Fibroblast of mammary gland (primary cell): ENCODE measurements at regions not wholly inside any gene's neighbourhood (a gene's known extent, or its start where the extent isn't known, plus 50 kb on each side); places are given as distances from the start of the nearest gene placed in this dataset.

Experiments
- DNase-seq: peaks from one replicate; pipeline ENCODE4 v3.0.0-alpha.2; 2010; ENCODE audit warnings: low read depth
- H3K4me3 ChIP-seq: 2 replicates; pipeline ENCODE4 v1.5.1; 2011; ENCODE audit warnings: low read depth, mild to moderate bottlenecking, low read length, moderate library complexity; ENCODE audit not compliant: control insufficient read depth
- TF ChIP-seq, protein P1 (sequence below): conservative IDR thresholded peaks from 2 replicates; pipeline ENCODE4 v1.5.1; 2011; ENCODE audit warnings: low read depth, low read length, inconsistent platforms; ENCODE audit not compliant: control insufficient read depth, insufficient read depth

DNA sequence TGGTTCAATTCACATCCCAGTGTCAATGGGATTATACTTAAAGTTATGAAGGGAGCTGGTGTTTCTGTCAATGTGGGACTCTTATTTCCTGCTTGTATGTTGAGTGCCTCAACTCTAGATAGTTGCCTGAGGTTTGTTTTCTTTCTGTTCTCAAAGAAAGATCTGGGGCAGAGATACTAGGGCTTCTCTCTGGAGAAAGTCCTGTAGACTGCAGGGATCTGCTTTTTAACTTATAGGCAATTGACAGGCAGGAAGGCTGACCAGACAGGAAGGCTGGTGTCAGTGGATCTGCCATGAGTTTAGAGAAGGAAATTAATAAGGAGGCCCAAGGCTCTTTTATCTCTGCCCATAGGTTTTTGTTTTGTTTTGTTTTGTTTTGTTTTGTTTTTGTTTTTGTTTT lies 64.0 kb upstream of the PRKX start:
- TF ChIP-seq, protein P1, sequence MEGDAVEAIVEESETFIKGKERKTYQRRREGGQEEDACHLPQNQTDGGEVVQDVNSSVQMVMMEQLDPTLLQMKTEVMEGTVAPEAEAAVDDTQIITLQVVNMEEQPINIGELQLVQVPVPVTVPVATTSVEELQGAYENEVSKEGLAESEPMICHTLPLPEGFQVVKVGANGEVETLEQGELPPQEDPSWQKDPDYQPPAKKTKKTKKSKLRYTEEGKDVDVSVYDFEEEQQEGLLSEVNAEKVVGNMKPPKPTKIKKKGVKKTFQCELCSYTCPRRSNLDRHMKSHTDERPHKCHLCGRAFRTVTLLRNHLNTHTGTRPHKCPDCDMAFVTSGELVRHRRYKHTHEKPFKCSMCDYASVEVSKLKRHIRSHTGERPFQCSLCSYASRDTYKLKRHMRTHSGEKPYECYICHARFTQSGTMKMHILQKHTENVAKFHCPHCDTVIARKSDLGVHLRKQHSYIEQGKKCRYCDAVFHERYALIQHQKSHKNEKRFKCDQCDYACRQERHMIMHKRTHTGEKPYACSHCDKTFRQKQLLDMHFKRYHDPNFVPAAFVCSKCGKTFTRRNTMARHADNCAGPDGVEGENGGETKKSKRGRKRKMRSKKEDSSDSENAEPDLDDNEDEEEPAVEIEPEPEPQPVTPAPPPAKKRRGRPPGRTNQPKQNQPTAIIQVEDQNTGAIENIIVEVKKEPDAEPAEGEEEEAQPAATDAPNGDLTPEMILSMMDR: no peak
- no peak for DNase-seq
- no peak overlapping the region for H3K4me3 ChIP-seq

DNA sequence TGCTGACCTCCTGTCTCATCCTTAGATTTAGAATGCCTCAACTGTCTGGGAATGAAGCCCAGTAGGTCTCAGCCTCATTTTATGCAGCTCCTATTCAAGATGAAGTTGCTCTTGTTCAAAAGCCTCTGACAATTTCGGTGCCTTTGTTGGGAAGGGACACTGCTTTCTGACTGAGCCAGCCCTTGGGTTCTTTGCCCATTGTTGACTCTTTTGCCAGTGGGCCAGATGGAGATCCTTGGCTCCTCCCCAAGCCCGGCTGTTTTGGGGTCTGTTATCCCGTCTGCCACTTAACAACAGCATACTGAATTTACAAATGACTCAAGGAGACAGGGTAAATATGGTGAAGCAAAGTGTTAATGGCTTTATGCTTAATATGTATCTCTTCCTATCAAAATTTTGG lies 58.3 kb upstream of the PRKX start:
- no peak for DNase-seq
- H3K4me3 ChIP-seq: no peak overlapping the region
- TF ChIP-seq, protein P1: no peak

DNA sequence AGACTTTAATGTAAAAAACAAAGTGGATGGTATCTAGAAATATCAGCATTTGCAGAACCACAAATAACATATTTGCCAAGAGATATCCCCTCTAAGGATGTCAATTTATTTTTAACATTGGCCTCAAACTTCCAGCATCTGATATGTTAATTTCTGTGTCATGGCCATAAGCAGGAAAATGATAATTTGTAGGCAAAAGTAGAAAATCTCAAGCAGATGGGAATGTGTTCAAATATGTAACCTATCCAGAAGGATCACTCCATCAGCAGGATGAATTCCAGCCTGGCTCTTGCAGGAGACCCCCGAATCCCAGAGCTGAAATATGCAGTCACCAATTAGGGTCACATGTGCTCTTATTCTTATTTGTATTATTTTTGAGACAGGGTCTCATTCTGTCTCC lies 55.4 kb upstream of the PRKX start:
- TF ChIP-seq, protein P1: no peak
- DNase-seq: no peak
- no peak overlapping the region for H3K4me3 ChIP-seq
